SK-N-MC (cell line): ENCODE measurements at regions not wholly inside any gene's neighbourhood (a gene's known extent, or its start where the extent isn't known, plus 50 kb on each side); places are given as distances from the start of the nearest gene placed in this dataset.

Experiments
- EZH2 ChIP-seq: fragments of 200-600 bp; sonication (generic); IDR thresholded peaks from one replicate; pipeline ENCODE4 v1.6.1; 2017; ENCODE audit warnings: antibody characterized with exemption
- POLR2AphosphoS5 ChIP-seq: IDR thresholded peaks from 2 replicates; pipeline ENCODE4 v1.6.1; 2012; ENCODE audit warnings: mild to moderate bottlenecking, low read depth, low read length, borderline replicate concordance

- TF ChIP-seq POLR2AphosphoS5: no peak
- TF ChIP-seq EZH2: no peak
Observed at GRCh38 chr12:63319386-63319785, 168.4 kb upstream of the AVPR1A start.
